T-helper 1 cell treated with Interleukin-12 subunit alpha and Interleukin-12 subunit beta and Interleukin-4 antibody, amounts not matched to agents 30 μg/mL and 1 μg/mL, for 36 hours (primary cell): ENCODE measurements at regions not wholly inside any gene's neighbourhood (a gene's known extent, or its start where the extent isn't known, plus 50 kb on each side); places are given as distances from the start of the nearest gene placed in this dataset.
"Not testable (repeated sequence)": the region's sequence is repeated elsewhere in the genome, so short reads cannot be mapped to it uniquely, and the experiment has no call there.

Source experiments
- H3K27ac Mint-ChIP-seq: one replicate; pipeline ENCODE4 v1.8.0; 2021; ENCODE audit warnings: mild to moderate bottlenecking, mixed read lengths
- H3K27me3 Mint-ChIP-seq: one replicate; pipeline ENCODE4 v1.8.0; 2021; ENCODE audit warnings: low read depth, mixed read lengths
- H3K36me3 Mint-ChIP-seq: one replicate; pipeline ENCODE4 v1.8.0; 2021; ENCODE audit warnings: low read depth, mixed read lengths
- H3K4me1 Mint-ChIP-seq: one replicate; pipeline ENCODE4 v1.8.0; 2021; ENCODE audit warnings: low read depth, mixed read lengths
- H3K4me3 Mint-ChIP-seq: one replicate; pipeline ENCODE4 v1.8.0; 2021; ENCODE audit warnings: mild to moderate bottlenecking, moderate library complexity, mixed read lengths
- H3K9me3 Mint-ChIP-seq: one replicate; pipeline ENCODE4 v1.8.0; 2021; ENCODE audit warnings: mixed read lengths

DNA sequence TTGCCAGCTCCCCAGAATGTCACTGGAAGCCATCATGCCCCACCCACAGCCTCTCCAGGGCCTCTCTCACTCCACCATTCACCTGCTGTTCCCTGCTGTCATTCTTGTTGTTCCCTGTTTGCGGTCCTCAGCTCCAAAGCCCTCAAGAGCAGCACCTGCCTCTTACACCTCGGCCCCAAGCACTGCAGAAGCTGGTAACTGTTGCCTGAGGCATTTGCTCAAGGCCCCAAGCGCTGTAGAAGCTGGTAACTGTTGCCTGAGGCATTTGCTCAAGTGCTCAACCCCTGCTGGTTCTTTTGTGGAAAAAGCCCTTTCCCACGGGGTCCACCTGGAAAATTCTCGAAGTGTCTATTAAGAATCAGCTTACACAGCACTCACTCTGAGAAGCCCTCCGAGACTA is 78.0 kb downstream of the ARL6IP4 start:
- no peaks in the 10 kb centered on the region for H3K9me3 Mint-ChIP-seq
- peaks cover 11% of the 10 kb centered on the region for H3K4me1 Mint-ChIP-seq
- no peaks in the 10 kb centered on the region for H3K36me3 Mint-ChIP-seq
- H3K4me3 Mint-ChIP-seq, result no peak overlapping the region
- no peaks in the 10 kb centered on the region for H3K27me3 Mint-ChIP-seq
- no peak overlapping the region for H3K27ac Mint-ChIP-seq

- peaks cover 11% of the 10 kb centered on the region for H3K4me1 Mint-ChIP-seq
- no peak overlapping the region for H3K27ac Mint-ChIP-seq
- no peak overlapping the region for H3K4me3 Mint-ChIP-seq
- H3K9me3 Mint-ChIP-seq, result no peaks in the 10 kb centered on the region
- H3K36me3 Mint-ChIP-seq, result no peaks in the 10 kb centered on the region
- H3K27me3 Mint-ChIP-seq, result no peaks in the 10 kb centered on the region
Measured at GRCh38 chr12:123057513-123058265, 77.2 kb downstream of the ARL6IP4 start.

- H3K27ac Mint-ChIP-seq, result no peak overlapping the region
- no peaks in the 10 kb centered on the region for H3K9me3 Mint-ChIP-seq
- H3K27me3 Mint-ChIP-seq, result no peaks in the 10 kb centered on the region
- H3K4me3 Mint-ChIP-seq, result no peak overlapping the region
- H3K36me3 Mint-ChIP-seq, result no peaks in the 10 kb centered on the region
- peaks cover 4% of the 10 kb centered on the region for H3K4me1 Mint-ChIP-seq
Measured at GRCh38 chr12:123056709-123057108, 76.2 kb downstream of the ARL6IP4 start.

DNA sequence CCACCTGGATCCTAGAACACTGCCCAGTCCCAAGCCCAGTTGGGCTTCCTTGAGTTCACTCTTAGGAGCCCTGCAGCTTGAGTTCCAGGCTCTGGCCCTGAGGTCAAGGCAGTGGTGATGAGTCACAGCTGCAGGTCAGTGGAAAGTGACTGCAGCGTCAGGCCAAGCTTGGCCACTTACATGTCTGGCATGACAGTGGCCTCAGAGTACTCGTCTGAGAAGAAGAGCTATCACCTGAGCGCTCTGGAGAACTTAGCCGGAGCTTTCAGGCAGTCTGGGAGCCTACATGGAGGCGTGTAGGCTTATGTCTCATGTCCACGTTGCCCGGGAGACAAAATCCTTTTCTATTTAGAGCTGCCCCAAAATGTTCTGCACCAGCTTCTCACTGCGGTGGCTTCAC is 75.6 kb downstream of the ARL6IP4 start:
- Mint-ChIP-seq H3K9me3 (no peaks in the 10 kb centered on the region), H3K4me1 (peaks cover 8% of the 10 kb centered on the region), H3K36me3 (no peaks in the 10 kb centered on the region), H3K27me3 (no peaks in the 10 kb centered on the region), H3K4me3 (no peak overlapping the region), H3K27ac (no peak overlapping the region)

- H3K27ac Mint-ChIP-seq, result no peak overlapping the region
- no peaks in the 10 kb centered on the region for H3K36me3 Mint-ChIP-seq
- H3K4me1 Mint-ChIP-seq, result peaks cover 7% of the 10 kb centered on the region
- H3K9me3 Mint-ChIP-seq, result no peaks in the 10 kb centered on the region
- no peaks in the 10 kb centered on the region for H3K27me3 Mint-ChIP-seq
- H3K4me3 Mint-ChIP-seq, result no peak overlapping the region
Measured at GRCh38 chr12:123055281-123055766, 74.8 kb downstream of the ARL6IP4 start.

- no peak overlapping the region for H3K4me3 Mint-ChIP-seq
- no peaks in the 10 kb centered on the region for H3K27me3 Mint-ChIP-seq
- no peaks in the 10 kb centered on the region for H3K36me3 Mint-ChIP-seq
- no peak overlapping the region for H3K27ac Mint-ChIP-seq
- H3K4me1 Mint-ChIP-seq, result peaks cover 6% of the 10 kb centered on the region
- no peaks in the 10 kb centered on the region for H3K9me3 Mint-ChIP-seq
Measured at GRCh38 chr12:123054371-123054770, 73.9 kb downstream of the ARL6IP4 start.

DNA sequence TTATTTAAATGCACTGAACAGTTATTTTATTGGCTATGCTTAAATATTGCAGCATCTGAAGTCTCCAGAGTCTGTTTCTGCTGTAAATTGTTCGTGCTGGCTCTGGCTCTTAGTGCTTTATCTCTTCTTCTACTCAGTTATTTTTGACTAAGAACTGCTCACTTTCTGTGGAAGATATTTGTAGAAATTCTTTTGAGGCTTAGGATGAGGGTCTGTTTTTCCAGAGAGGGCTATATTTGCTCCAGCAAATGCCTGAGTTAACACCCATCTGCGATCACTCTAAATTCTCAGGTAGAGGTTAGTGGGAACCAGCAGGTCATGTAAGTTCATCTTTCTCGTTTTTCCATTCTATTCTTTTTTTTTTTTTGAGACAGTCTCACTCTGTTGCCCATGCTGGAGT is 71.1 kb downstream of the ARL6IP4 start:
- peaks cover 7% of the 10 kb centered on the region for H3K4me1 Mint-ChIP-seq
- H3K27ac Mint-ChIP-seq, result no peak overlapping the region

GRCh38 chr12:123050913-123051312 is 70.4 kb downstream of the ARL6IP4 start:
- H3K4me3 Mint-ChIP-seq, result no peak overlapping the region
- no peaks in the 10 kb centered on the region for H3K36me3 Mint-ChIP-seq
- peaks cover 7% of the 10 kb centered on the region for H3K4me1 Mint-ChIP-seq
- H3K27ac Mint-ChIP-seq, result no peak overlapping the region
- no peaks in the 10 kb centered on the region for H3K27me3 Mint-ChIP-seq
- no peaks in the 10 kb centered on the region for H3K9me3 Mint-ChIP-seq

More for the DNA sequence above, 71.1 kb downstream of the ARL6IP4 start:
- Mint-ChIP-seq H3K4me3 (no peak overlapping the region), H3K36me3 (no peaks in the 10 kb centered on the region), H3K27me3 (no peaks in the 10 kb centered on the region), H3K9me3 (no peaks in the 10 kb centered on the region)

DNA sequence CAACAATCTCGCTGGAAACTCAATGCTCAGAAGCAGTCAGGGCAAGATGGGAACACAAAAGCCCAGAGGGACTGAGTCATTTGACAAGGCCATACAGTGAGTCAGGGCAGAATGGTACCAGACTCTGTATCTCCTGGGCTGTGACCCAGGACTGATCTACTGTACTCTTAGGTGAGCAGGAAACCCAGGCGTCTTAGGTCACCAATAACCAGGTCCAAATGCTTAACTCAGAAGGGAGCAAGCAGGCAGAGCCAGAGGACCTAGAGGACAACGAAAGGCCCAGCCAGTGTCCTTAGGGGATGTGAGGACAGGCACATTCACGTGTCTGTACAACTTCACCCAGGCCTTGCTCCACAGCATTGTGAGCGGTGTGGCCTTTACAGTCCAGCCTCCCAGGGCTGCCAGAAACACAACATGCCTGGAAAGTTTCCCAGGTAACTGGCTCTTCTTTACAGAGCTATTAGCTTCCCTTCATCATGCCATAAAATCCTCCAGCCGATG is 69.9 kb downstream of the ARL6IP4 start:
- H3K27me3 Mint-ChIP-seq, result no peaks in the 10 kb centered on the region
- H3K4me3 Mint-ChIP-seq, result no peak overlapping the region
- H3K9me3 Mint-ChIP-seq, result no peaks in the 10 kb centered on the region
- H3K4me1 Mint-ChIP-seq, result peaks cover 7% of the 10 kb centered on the region
- no peaks in the 10 kb centered on the region for H3K36me3 Mint-ChIP-seq
- no peak overlapping the region for H3K27ac Mint-ChIP-seq

- Mint-ChIP-seq H3K27ac (no peak overlapping the region), H3K9me3 (no peaks in the 10 kb centered on the region), H3K4me1 (peaks cover 13% of the 10 kb centered on the region), H3K27me3 (no peaks in the 10 kb centered on the region), H3K36me3 (no peaks in the 10 kb centered on the region), H3K4me3 (no peak overlapping the region)
Measured at GRCh38 chr12:123049398-123050240, 69.1 kb downstream of the ARL6IP4 start.

- H3K36me3 Mint-ChIP-seq, H3K9me3 Mint-ChIP-seq, H3K27ac Mint-ChIP-seq, H3K27me3 Mint-ChIP-seq, H3K4me3 Mint-ChIP-seq: not testable (repeated sequence)
- peaks cover 23% of the 10 kb centered on the region for H3K4me1 Mint-ChIP-seq
Measured at GRCh38 chr12:123047892-123048291, 67.4 kb downstream of the ARL6IP4 start.

- Mint-ChIP-seq H3K36me3 (no peaks in the 10 kb centered on the region), H3K27me3 (no peaks in the 10 kb centered on the region), H3K4me1 (peaks cover 23% of the 10 kb centered on the region), H3K9me3 (no peaks in the 10 kb centered on the region), H3K4me3 (no peak overlapping the region), H3K27ac (no peak overlapping the region)
Measured at GRCh38 chr12:123047289-123047688, 66.8 kb downstream of the ARL6IP4 start.

DNA sequence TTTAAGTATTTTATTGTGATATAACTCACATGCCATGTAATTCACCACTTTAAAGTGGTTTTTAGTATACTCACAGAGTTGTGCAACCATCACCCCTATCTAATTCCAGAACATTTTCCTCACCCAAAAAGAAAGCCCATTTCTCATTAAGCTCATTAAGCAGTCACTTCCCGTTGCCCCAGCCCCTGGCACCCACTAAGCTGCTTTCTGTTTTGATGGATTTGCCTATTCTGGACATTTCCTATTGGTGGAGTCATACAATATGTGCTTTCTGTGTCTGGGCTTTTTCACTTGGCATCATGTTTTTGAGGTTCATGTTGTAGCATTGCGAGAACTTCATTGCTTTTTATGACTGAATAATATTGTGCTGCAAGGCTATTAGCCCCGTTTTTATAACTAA is 66.0 kb downstream of the ARL6IP4 start:
- Mint-ChIP-seq H3K4me1 (peaks cover 21% of the 10 kb centered on the region), H3K27ac (no peak overlapping the region), H3K4me3 (no peak overlapping the region), H3K27me3 (no peaks in the 10 kb centered on the region), H3K36me3 (no peaks in the 10 kb centered on the region), H3K9me3 (no peaks in the 10 kb centered on the region)

DNA sequence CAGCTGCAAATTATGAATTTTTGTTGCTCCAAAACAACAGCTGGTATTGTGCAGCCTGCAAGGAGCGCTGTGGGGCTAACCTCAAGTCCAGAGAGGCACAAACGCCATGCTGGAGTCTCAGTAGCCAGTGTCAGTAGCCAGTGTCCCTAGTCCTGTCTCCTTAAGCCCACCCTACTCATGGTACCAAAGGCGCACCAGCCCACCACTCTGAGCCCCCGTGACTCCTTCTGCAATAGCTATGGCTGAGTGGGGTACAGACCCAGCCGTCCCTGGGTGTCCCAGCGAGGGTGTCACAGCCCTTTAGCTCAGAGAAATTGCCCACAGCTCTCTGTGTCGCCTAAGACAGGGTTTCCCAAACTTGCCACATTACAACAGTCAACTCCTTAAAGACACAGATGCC is 65.2 kb downstream of the ARL6IP4 start:
- Mint-ChIP-seq H3K9me3 (no peaks in the 10 kb centered on the region), H3K36me3 (no peaks in the 10 kb centered on the region), H3K4me1 (peaks cover 18% of the 10 kb centered on the region), H3K4me3 (no peak overlapping the region), H3K27me3 (no peaks in the 10 kb centered on the region), H3K27ac (no peak overlapping the region)

- Mint-ChIP-seq H3K27me3 (no peaks in the 10 kb centered on the region), H3K9me3 (no peaks in the 10 kb centered on the region), H3K27ac (no peak overlapping the region), H3K4me1 (peaks cover 16% of the 10 kb centered on the region), H3K36me3 (no peaks in the 10 kb centered on the region), H3K4me3 (no peak overlapping the region)
Measured at GRCh38 chr12:123044351-123044750, 63.9 kb downstream of the ARL6IP4 start.
